ENCODE measurements at regions not wholly inside any gene's neighbourhood (a gene's known extent, or its start where the extent isn't known, plus 50 kb on each side); places are given as distances from the start of the nearest gene placed in this dataset.

- no peak overlapping the region for H3K4me3 ChIP-seq (ENCODE audit: insufficient read depth, low read depth, low read length)
- no peaks in the 10 kb centered on the region for H4K20me1 ChIP-seq (ENCODE audit: insufficient read depth, low read length)
- H3K36me3 ChIP-seq (ENCODE audit: control insufficient read depth, insufficient read depth, low read length): no peaks in the 10 kb centered on the region
- no peak overlapping the region for H3K56ac ChIP-seq (ENCODE audit: extremely low read depth, insufficient read depth, low read length)
- no peak overlapping the region for H2BK15ac ChIP-seq (ENCODE audit: low read depth, low read length)
- BruUV-seq (replicated peaks): no TSS peak
- no peak overlapping the region for H4K91ac ChIP-seq (ENCODE audit: insufficient read depth, low read depth, low read length)
- WGBS, 2 experiments (ENCODE audit: extremely low coverage in 2 of 2, insufficient read length in 1 of 2): no CpG with 5 or more reads among the region's 2 CpGs
- no peak overlapping the region for H2BK5ac ChIP-seq (ENCODE audit: low read depth, low read length, poor library complexity, severe bottlenecking)
- no peak overlapping the region for H3K14ac ChIP-seq (replicated peaks; ENCODE audit: low read depth, low read length)
- H3K79me1 ChIP-seq (ENCODE audit: low read depth in 1 of 2, low read length in 2 of 2): no peaks in the 10 kb centered on the region
- DNase-seq (no peak), ATAC-seq (ENCODE audit: low read depth) (no peak)
- no peak overlapping the region for H4K8ac ChIP-seq (ENCODE audit: low read depth in 2 of 2, low read length in 2 of 2)
- in situ Hi-C loops (cut with MboI; ENCODE audit: low sequenced_read_pairs): no loop called here
- no peak overlapping the region for H2AK5ac ChIP-seq (ENCODE audit: low read depth, low read length)
- ChIA-PET POLR2A (ENCODE audit: unreplicated experiment) (no interaction called here), CTCF (no interaction called here)
- H3K9me3 ChIP-seq (ENCODE audit: control insufficient read depth, insufficient read depth, low read length): peaks cover 2% of the 10 kb centered on the region; the same call in 1 of the 2 replicates
- H2BK120ac ChIP-seq (ENCODE audit: low read depth, low read length): no peak overlapping the region
- H3K9me1 ChIP-seq (ENCODE audit: insufficient read depth, low read length): no peaks in the 10 kb centered on the region
- H2AK9ac ChIP-seq (replicated peaks; ENCODE audit: low read depth, low read length, poor library complexity): no peak overlapping the region
- dilution Hi-C loops (cut with HindIII; ENCODE audit: low sequenced_read_pairs, unreplicated experiment): no loop called here
- no peak overlapping the region for H3K18ac ChIP-seq (ENCODE audit: low read depth, low read length)
- intact Hi-C loops (cut with micrococcal nuclease): no loop called here
- H3K23ac ChIP-seq (ENCODE audit: low read depth, low read length): no peak overlapping the region
- H2BK20ac ChIP-seq (ENCODE audit: low read depth, low read length): no peak overlapping the region
- no peaks in the 10 kb centered on the region for H3K27me3 ChIP-seq (ENCODE audit: control insufficient read depth, insufficient read depth, low read length)
- no peak overlapping the region for H4K5ac ChIP-seq (ENCODE audit: low read depth, low read length)
- H3K4me2 ChIP-seq (ENCODE audit: low read depth, low read length): no peak overlapping the region
- H3K27ac ChIP-seq (ENCODE audit: insufficient read depth, low read length): no peak overlapping the region
- no peak overlapping the region for H2AFZ ChIP-seq (replicated peaks; ENCODE audit: low read length, poor library complexity)
- H3K4ac ChIP-seq (ENCODE audit: low read depth, low read length): no peak overlapping the region
- H3K4me1 ChIP-seq (ENCODE audit: control insufficient read depth, insufficient read depth, low read length): no peaks in the 10 kb centered on the region
- no peak for TF ChIP-seq CEBPB (IDR thresholded peaks at IDR 0.05; ENCODE audit: low read depth, low read length)
- no peak for TF ChIP-seq NFE2L2 (IDR thresholded peaks at IDR 0.05; ENCODE audit: low read depth, low read length)
- TF ChIP-seq FOS (IDR thresholded peaks at IDR 0.05; ENCODE audit: low read depth, low read length): no peak
- TF ChIP-seq POLR2A (IDR thresholded peaks at IDR 0.05; ENCODE audit: low read depth, low read length): no peak
- TF ChIP-seq ELK1 (IDR thresholded peaks at IDR 0.05; ENCODE audit: borderline replicate concordance, low read depth, low read length): no peak
- H3K9ac ChIP-seq (ENCODE audit: low read depth, low read length): no peak overlapping the region
These were observed 620.2 kb downstream of the QKI start for GRCh38 chr6:164034602-164035140.

Data from IMR-90 (cell line).